ENCODE measurements at regions not wholly inside any gene's neighbourhood (a gene's known extent, or its start where the extent isn't known, plus 50 kb on each side); places are given as distances from the start of the nearest gene placed in this dataset.

GRCh38 chr7:34207810-34208209, 302.5 kb downstream of the BMPER start:
- TF ChIP-seq EZH2 (IDR thresholded peaks at IDR 0.05) = no peak
- no peak for TF ChIP-seq POLR2AphosphoS5 (IDR thresholded peaks at IDR 0.05; ENCODE audit: borderline replicate concordance, low read depth, low read length)
- no peak for TF ChIP-seq FOXP2 (optimal IDR thresholded peaks at IDR 0.05; ENCODE audit: control extremely low read depth, extremely low read length, insufficient read depth)
